ENCODE measurements at regions not wholly inside any gene's neighbourhood (a gene's known extent, or its start where the extent isn't known, plus 50 kb on each side); places are given as distances from the start of the nearest gene placed in this dataset.
A peak's percentile ranks its signal among the peaks of the same experiment; 100 is the strongest.

DNA sequence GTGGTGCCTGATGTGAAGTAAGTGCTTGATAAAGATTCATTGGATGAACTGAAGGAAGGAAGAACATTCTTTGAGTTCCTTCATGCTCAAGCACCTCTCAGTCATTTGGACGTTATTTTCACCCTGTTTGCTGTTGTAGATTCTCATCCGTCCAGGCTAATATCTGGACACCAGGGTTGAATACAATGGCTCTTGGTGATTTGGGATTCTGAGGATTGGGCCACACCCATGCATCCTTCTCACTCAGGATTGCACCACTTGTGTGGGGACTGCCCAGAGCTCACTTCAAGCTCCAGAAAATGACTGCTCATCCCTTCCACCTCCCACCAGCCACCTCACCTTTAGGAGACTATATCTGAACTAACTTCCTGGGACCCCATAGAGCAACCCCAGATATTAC, 117.1 kb upstream of the IPO9 start:
- TF ChIP-seq, protein P1, sequence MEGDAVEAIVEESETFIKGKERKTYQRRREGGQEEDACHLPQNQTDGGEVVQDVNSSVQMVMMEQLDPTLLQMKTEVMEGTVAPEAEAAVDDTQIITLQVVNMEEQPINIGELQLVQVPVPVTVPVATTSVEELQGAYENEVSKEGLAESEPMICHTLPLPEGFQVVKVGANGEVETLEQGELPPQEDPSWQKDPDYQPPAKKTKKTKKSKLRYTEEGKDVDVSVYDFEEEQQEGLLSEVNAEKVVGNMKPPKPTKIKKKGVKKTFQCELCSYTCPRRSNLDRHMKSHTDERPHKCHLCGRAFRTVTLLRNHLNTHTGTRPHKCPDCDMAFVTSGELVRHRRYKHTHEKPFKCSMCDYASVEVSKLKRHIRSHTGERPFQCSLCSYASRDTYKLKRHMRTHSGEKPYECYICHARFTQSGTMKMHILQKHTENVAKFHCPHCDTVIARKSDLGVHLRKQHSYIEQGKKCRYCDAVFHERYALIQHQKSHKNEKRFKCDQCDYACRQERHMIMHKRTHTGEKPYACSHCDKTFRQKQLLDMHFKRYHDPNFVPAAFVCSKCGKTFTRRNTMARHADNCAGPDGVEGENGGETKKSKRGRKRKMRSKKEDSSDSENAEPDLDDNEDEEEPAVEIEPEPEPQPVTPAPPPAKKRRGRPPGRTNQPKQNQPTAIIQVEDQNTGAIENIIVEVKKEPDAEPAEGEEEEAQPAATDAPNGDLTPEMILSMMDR (IDR thresholded peaks at IDR 0.05): no peak
- no peak for TF ChIP-seq ZFX (IDR thresholded peaks at IDR 0.05; ENCODE audit: borderline replicate concordance)
- no peak overlapping the region for H3K27ac ChIP-seq

DNA sequence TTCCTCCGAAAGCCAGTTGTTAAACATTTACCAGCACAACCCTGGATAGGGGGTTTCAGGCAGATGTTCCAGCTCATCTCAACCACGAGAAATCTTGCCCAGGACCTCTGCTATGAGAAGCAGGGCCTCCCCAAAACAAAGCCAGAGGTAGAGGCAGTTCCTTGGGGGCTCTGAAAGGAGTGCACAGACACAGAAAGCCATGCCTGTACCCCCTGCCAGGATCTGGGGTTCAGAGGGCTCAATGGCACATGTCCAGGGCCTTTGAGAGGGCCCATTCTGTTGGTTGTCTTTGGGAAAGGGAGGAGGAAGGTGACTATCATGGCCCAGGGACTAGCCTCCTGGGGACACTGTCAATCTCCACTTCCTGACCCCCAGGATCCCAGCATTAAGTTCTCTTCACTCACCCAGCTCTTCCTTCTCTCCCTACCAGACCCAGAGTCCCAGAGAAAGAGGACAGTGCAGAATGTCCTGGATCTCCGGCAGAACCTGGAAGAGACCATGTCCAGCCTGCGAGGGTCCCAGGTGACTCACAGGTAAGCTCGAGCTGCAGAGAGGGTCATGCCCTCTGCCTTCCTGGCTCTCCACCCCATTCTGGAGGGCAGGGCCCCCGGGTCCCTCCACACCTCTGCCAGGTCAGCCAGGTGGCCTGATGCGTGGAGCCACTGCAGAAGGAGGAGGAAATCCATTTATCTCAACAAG, 116.4 kb upstream of the IPO9 start:
- TF ChIP-seq, protein P1 (IDR thresholded peaks at IDR 0.05): no peak
- no peak for TF ChIP-seq ZFX (IDR thresholded peaks at IDR 0.05; ENCODE audit: borderline replicate concordance)

DNA sequence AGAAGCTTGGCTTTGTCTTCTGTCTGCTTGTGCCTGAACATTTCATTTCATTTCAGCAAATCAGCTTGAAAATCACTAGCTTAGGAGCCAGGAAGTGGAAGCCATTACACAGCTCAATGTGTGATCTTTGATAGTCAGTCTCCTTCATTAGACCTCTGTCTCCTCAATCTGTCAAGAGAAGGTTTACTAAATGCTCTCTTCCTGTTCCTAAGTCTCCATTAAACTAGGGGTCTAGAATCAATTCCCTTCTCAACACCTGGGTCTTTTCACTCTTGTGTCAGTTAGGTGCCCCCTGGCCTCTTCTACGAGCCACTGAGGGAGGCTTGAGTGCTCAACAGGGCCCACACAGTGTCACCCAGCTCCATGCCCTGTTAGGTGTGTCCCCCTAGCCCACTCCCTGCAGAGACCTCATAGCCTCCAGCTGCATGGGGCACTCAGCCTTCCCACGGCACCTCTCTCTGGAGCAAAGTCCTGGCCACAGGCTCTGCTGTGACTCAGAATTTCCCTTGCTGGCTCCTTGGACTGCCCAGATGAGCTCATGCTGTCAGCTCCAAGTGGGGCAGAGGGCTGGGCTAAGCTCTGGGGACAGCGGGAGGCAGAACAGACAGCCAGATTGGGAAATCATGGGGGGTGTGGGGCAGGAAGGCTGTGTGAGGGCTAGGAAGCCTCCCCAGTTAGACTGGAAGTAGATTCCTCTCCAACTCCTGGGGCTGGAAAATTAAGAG, 115.7 kb upstream of the IPO9 start:
- 0 out of 2 replicates have a peak overlapping the region, but pooled peaks have one; percentile 2 for H3K27ac ChIP-seq
- TF ChIP-seq, protein P1 (IDR thresholded peaks at IDR 0.05): no peak

More for the DNA sequence above, 116.4 kb upstream of the IPO9 start:
- no peak overlapping the region for H3K27ac ChIP-seq

DNA sequence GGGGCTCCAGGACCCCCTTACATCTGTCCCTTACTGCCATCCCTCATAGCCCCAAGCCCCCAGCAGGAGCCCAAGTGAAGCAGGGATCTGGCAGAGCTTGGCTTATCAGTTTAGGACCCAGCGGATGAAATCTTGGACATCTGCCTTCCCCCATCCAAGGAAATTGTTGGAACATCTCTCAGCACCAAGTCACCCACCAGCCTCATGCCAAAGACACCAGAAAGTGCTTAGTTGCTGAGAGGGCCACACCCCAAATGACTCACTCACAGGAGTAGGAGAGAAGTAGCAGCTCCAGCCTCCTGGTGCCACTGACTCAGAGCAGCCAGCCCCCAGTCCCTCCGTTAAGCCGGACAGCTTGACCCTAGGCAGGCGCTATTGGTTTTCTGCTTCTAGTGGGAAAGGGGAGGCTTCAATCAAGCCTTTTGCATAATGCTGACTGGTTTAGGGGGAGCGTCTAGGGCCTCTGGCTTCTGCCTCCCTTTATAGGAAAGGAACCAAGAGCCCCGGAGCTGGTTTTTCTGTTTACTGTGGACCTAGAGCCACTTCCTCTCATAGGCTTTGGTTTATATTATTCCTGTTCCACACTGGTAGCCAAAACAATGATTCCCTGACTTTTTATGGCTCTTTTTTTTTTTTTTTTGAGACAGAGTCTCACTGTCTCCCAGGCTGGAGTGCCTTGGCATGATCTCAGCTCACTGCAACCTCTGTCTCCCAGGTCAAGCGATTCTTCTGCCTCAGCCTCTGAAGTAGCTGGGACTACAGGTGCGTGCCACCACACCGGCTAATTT, 114.2 kb upstream of the IPO9 start:
- H3K27ac ChIP-seq: no peak overlapping the region
- no peak for TF ChIP-seq ZFX (IDR thresholded peaks at IDR 0.05; ENCODE audit: borderline replicate concordance)

DNA sequence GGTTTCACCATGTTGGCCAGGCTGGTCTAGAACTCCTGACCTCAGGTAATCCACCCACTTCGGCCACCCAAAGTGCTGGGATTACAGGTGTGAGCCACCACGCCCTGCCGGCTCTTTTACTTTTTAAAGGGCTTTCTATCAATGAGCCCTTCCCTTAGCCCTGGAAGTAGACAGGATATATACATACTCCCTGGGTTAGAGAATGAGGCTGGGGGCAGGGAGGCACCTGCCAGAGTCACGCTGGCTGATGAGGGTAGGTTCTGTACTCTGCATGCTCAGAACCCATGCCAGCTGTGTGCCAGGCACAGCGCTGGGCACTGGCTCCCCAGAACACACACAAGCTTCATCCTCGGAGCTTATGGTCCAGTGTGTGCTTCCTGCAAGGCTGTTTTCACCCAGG, 113.6 kb upstream of the IPO9 start:
- TF ChIP-seq, protein P1 (IDR thresholded peaks at IDR 0.05): no peak
- TF ChIP-seq ZFX (IDR thresholded peaks at IDR 0.05; ENCODE audit: borderline replicate concordance): no peak
- no peak overlapping the region for H3K27ac ChIP-seq

DNA sequence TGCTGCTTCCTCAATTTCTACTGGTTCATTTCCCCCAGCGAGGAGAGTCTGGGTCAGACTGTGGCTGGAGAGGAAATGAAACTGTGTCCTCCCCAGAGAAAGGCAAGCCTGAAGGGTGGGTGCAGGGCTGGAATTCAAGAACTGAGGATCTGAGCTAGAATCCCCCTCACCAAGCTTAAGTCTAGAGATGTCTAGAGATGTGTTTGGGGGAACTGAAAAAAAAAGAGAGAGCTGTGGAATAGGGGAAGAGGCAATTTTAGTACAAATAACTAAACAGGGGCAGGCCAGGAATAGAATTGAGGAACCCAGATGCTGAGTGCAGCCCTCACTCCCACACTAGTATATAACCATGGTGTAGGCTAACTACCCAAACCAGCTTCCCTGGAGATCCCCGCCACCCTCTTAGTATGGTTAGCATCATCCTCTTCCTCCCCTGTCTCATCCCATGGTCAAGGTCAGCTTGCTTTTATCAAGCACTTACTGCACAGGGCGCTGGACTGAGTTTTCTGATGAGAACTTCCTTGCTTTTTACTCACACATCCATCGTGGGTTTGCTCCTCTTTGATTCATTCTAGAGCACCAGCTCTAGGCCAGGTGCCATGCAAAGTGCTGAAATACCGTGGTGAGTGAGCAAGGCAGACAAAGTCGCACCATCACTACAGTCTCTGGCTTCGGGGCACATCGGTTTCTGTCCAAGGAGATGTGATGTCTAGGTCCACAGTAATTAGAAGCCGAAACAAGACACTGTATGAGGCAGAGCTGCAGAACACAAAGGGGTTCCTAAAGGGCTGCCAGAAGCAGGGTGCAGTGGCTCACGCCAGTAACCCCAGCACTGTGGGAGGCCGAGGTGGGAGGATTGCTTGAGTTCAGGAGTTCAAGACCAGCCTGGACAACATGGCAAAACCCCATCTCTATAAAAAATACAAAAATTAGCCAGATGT, 112.9 kb upstream of the IPO9 start:
- no peak overlapping the region for H3K27ac ChIP-seq
- no peak for TF ChIP-seq ZFX (IDR thresholded peaks at IDR 0.05; ENCODE audit: borderline replicate concordance)
- TF ChIP-seq, protein P1 (IDR thresholded peaks at IDR 0.05): no peak

DNA sequence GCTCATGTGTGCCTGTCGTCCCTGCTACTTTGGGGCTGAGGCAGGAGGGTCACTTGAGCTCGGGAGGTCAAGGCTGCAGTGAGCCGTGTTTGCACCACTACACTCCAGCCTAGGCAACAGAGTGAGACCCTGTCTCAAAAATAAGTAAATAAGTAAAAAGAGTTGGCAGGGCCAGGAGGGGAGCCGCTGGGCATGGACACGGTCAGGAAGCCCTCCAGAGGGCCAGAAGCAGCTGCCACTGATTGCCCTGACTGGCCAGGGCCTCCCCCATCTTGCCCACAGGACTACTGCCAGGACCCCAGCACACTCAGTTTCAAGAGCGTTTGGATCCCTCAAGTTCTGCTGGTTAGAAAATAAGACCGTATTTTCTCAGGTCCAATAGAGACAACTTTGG, 112.2 kb upstream of the IPO9 start:
- TF ChIP-seq, protein P1 (IDR thresholded peaks at IDR 0.05): no peak
- TF ChIP-seq ZFX (IDR thresholded peaks at IDR 0.05; ENCODE audit: borderline replicate concordance): no peak
- H3K27ac ChIP-seq: no peak overlapping the region

Measured in 22Rv1 (cell line).